ENCODE measurements at regions not wholly inside any gene's neighbourhood (a gene's known extent, or its start where the extent isn't known, plus 50 kb on each side); places are given as distances from the start of the nearest gene placed in this dataset.
"Not testable (repeated sequence)": the region's sequence is repeated elsewhere in the genome, so short reads cannot be mapped to it uniquely, and the experiment has no call there.

DNA sequence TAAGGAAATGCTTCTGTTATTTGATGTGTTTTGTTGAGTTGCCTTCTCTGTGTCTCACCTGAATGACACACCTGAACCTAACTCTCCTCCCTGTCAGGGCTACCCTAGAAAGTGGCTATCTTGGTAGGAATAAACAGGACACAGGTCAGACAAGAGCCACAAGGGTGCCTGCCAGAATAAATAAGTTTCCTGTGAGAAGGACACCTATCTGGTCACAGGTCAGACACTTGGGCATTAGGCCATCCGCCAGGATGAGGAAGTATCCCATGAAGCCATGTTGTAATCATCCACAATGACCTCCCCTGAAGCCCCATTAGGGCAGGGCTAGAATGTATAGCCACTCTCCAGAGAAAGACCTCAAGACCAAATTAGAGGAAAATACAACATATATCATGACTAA, 318.8 kb downstream of the ZNF674 start:
- no peak for DNase-seq (ENCODE audit: low read depth in 2 of 2)

DNA sequence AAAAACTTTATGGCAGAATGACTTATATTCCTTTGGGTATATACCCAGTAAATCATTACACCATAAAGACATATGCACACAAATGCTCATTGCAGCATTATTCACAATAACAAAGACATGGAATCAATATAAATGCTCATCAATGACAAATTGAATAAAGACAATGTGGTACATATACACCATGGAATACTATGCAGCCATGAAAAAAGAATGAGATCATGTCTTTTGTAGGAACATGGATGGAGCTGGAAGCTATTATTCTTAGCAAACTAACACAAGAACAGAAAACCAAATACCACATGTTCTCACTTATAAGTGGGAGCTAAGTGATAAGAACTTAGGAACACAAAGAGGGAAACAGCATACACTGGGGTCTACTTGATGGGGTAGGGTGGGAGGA, 321.7 kb downstream of the ZNF674 start:
- DNase-seq (ENCODE audit: low read depth in 2 of 2) = not testable (repeated sequence)

DNA sequence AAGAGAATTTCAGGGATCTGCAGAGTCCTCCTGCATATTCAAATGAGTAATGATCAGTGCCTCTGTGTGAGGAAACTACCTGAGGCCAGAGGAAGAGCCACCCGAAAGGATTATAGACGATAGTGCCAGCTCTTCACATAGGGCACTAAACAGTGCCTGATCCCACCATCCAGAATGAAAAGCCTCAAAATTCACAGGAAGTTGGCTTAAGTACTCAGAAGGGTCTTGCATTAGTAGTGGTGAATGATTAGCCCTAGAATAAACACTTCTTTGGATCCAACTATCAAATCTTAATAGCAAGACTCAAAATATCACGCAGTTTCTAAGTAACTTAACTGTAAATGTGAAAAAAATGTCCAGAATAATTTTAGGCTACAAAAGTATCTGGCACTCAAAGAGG, 324.4 kb downstream of the ZNF674 start:
- no peak for DNase-seq (ENCODE audit: low read depth in 2 of 2)

DNA sequence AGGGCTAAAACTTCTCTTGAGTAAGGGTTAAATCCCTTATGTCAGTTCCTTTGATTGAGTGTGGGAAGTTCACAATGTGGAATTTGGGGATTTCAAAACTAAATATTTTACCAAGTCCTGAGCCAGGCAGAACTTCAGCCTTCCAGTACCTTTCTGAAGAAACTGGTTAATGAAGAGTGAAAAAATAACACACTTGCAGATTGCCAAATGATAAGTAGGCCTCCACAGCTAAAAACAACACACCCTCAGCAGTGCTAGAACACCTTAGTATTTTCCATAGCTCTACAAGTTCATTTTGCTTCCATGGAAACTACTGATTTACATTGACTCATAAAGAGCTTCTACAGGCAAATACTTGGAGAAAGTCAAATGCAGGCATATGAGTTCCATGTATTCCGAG, 326.8 kb downstream of the ZNF674 start:
- DNase-seq (ENCODE audit: low read depth in 2 of 2) = no peak

DNA sequence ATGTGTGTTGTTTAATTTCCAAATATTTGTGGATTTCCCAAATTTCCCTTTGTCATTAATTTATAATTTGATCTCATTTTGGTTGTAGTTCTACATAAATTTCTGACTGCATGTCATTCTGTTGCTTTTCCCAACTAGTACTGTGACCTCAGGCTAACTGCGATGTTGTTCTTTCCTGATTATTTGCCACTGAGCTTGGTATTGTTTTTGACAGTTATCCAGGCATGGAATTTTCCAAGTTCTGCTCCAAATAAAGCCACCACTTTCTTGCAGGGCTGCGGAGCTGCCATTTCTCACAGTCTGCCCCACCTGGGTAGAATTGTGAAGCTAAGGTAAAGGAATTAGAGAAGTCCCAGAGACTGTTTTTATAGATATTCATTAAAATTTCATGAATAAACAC, 328.8 kb downstream of the ZNF674 start:
- DNase-seq (ENCODE audit: low read depth in 2 of 2) = no peak

DNA sequence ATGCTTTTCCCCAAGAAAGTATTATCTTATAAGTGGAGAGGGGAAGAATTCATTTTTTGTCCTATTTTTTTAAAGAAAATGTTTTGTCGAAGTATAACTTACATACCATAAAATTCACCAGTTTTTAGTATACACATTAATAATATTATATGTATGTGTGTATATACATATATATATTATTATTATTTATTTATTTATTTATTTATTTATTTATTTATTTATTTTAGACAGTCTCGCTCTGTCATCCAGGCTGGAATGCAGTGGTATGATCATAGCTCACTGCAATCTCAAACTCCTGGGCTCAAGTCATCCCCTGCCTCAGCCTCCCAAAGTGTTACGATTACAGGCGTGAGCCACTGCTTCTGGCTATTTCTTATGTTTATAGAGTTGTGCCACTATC, 334.1 kb downstream of the ZNF674 start:
- no peak for DNase-seq (ENCODE audit: low read depth in 2 of 2)

DNA sequence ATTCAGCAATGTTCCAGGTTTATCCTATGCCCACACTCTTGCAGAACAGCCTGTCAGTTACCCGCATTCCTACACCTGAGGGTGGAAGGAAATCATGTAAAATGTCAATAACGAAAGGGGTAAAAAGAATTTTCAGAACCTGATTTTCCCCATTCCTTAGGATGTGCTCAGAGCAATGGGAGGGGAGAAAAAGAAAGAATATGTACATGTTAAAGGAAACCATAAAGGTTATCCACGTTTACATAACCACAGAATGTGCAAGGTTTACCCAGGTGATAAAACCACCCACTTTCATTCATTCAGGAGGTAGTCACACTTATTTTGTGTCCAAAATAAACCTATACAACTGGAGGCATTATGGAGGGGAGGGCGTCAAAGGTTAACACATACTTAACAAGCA, 335.5 kb downstream of the ZNF674 start:
- DNase-seq (ENCODE audit: low read depth in 2 of 2) = no peak

DNA sequence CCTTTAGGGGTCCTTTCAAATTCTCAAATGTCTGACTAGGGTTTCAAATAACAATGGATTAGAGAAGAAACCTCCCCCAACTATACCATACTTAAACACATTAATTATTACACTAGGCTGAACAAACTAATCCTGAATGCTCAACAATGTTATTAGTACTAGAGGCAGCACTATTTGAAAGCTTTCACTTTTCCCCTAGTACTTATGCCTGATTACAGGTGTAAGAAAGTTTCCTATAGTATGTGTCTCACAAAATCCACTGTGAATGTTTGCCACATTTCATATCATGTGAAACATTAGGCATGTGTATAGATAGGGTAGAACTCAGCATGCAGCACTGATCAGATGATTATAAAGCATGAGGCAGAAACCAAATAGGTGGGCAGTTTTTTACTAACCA, 336.2 kb downstream of the ZNF674 start:
- no peak for DNase-seq (ENCODE audit: low read depth in 2 of 2)

DNA sequence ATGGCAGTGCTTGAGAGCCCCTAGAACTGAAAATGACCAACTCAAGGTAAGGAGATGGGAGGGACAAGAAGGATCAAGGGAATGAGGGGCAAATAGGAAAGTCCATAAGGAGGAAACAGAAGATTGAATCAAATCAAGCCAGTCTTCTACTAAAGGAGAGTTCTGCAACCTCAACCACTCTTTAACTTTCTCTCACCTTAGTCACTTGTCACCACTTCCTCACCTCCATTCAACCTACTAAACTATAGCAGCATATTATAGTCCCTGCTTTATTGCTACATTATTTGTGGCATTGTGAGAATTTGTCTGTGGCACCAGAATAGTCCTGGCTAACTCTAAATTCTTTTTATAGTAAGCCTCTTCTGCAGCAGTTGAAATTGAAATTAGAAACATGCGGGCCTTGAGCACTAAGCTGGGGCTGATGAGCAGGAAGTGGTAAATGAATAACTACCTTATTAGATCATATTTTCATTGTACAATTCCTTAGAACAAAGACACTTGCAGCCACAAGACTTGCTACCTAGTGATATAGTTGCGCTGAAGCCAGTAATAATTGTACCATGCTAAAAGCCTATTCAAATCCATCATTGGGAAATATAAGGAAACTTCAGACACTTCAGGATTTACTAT, 336.9 kb downstream of the ZNF674 start:
- DNase-seq (ENCODE audit: low read depth in 2 of 2) = no peak

DNA sequence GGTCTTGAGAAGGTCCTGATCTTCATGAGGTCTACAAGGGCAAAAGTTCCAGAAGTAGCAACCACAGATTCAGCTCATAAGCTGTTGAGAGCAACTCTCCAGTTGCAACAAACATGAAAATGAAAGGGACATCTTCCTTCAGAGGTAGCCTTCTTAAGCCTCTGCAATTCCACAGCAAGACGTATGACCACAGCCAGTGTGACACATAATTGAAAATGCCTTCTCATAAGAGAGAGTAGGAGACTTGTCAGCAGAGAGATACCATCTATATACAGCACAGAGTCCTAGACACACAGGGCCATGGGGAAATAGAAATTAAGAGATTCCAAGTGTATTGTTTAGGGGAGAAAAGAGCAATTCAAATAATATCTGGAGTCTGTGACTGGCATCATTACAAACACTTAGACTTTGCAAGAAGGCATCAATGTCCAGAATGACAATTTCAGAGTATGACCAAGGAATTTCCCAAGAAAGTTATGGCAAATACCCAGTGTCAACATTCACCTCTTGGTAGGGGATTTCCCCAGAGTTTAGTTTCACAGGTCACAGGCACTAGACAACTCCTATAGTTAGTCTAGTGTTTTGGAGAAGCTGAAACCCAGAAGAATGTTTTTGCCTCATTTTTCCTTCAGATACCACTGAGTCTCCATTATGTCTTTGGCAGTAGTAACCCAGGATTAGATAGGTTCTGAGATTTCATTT, 340.3 kb downstream of the ZNF674 start:
- no peak for DNase-seq (ENCODE audit: low read depth in 2 of 2)

DNA sequence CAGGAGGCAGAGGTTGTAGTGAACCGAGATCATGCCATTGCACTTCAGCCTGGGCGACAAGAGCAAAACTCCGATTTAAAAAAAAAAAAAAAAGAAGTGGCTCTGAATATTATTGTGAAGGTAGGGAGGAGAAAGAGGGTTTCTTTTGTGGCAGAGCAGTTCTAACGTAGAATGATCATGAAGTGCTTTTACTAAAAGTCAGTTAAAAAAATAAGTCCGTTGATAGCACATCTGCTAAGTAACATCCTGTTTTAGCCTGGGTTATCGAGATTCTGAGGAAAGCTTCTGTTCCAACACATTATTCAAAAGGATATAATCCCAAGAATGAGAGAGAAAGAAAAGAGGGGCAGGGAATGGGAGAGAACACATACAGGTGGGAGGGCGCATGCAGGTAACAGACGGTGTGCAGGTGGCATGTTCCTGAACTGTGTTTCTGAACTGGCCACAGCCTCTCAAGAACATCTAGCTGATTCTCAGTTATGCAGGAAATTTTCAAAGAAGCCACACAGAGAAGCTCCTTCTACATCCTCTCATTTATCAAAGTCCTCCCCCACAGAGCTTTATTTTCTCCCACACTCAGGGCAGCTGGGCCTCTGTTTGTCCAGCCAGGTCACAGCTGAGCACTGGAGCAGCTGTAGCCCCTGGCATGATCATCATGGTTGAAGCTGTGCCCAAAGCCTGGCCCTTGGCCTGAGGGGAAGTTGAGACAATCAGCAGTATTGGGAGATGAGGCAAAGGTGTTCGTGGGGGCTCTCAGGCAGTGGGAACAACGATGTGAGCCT, 342.3 kb downstream of the ZNF674 start:
- no peak for DNase-seq (ENCODE audit: low read depth in 2 of 2)

DNA sequence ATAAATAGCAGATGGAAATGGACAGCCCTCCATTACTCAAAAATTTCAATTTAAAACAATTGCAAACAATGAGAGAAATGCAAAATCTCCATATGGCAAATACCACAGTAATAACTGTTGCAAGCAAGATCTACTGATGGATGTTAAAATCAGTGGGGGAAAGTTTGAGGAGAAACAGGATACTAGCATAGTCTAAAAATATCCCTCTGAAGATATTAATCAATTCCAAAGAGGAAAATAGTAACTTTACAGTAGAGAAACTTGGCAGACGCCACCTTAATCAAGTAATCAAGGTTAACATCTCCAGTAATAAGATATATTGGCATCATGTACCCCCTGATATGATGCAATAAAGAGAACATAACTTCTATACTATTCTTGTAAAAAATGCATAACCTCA, 344.8 kb downstream of the ZNF674 start:
- DNase-seq (ENCODE audit: low read depth in 2 of 2) = no peak

DNA sequence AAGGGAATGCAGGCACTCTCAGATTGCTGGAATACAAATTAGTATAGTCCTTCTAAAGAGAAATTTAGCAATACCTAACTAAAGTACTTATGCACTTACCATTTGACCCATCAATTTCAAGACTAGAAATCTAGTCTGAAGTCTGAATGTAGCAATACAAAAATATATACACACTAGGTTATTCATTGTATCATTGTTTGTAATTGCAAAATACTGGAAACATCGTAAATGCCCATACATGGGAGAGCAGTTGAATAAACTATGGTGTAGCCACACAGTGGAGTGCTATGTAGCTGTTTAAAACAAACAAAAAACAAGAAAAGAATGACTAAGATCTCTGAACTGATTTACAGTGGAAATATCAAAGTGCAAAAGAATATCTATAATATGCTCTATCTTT, 346.4 kb downstream of the ZNF674 start:
- DNase-seq (ENCODE audit: low read depth in 2 of 2) = no peak

DNA sequence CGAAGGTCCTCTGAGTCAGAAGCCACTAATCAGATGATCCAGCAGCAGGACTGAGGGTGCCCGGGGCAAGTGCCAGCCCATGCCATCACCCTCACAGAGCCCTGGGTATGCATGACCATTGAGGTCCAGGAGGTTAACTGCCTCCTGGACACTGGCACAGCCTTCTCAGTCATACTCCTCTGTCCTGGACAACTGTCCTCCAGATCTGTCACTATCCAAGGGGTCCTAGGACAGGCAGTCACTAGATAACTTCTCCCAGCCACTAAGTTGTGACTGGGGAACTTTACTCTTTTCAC, 358.5 kb downstream of the ZNF674 start:
- DNase-seq (ENCODE audit: low read depth in 2 of 2) = not testable (repeated sequence)

DNA sequence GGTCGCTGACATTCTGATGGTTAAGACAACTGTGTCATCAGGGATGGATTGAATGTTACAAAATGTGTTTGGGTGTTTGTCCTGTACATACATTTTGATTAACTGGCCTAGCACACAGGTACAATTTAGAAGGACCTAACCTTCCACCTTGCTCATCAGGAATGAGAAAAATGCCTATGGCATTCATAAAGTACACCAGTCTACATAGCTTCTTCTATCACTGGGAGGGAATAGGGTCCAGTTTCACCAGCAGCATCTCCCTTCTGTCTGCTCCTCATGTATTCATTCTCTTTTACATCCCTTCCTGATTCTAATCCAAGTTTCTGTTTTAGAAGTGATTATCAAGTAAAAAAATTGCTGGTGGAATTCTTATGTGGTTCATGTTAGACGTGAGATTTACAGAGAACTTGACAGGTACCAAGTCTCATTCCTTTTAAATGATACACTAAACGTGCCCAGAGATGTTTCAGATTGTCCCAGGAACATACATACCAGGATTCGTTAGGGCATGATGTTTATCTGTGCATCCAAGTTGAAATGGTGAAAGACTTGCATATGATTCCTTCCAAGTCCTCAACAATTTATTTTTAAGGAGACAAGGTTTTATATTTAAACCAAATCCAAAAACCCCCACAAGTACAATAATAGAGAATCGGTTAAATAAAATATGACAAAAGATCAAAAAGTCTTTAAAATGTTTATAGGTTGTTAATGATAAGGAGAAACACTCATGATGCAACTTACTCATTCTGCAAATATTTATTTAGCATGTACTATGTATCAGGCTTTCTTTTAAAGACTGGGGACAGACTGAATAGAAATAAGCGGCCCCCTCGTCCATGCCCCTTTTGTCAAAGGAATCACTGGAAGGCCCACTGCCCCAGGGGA, 359.1 kb downstream of the ZNF674 start:
- DNase-seq (ENCODE audit: low read depth in 2 of 2) = no peak

DNA sequence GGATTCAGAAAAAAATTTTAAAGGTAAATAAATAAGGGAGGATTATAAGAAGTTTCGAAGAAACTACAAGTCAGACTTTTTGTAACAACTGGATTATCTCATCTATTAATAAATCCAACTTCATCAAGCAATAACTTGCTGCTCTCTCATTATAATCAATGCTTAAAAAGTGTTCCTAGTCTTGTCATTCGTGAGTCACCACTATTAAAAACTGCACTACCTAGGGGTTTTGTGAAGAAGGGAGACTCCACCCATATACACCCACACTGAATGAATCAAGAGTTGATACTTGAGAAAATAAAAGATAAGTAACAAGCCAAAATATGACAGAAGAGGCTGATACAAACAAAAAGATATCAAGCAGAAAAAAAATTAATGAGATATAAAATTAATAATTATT, 360.5 kb downstream of the ZNF674 start:
- DNase-seq (ENCODE audit: low read depth in 2 of 2) = no peak

DNA sequence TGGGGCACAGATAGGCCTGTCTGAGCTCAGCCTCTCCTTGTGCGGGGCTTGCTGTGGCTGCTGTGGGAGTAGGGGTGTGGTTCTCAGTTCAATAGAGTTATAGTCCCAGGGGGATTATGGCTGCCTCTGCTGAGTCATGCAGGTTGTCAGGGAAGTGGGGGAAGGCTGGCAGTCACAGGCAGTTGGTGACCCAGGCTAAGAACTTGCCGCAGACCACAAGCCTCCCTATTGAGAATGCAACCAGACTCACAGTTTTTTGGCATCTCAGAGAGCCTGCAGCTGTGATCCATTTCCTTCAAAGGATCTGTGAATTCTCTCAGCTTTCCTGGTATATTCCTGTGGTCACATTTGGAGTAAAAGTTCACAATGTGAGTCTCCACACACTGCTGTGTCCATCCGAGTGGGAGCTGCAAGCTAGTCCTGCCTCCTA, 364.9 kb downstream of the ZNF674 start:
- DNase-seq (ENCODE audit: low read depth in 2 of 2) = no peak

DNA sequence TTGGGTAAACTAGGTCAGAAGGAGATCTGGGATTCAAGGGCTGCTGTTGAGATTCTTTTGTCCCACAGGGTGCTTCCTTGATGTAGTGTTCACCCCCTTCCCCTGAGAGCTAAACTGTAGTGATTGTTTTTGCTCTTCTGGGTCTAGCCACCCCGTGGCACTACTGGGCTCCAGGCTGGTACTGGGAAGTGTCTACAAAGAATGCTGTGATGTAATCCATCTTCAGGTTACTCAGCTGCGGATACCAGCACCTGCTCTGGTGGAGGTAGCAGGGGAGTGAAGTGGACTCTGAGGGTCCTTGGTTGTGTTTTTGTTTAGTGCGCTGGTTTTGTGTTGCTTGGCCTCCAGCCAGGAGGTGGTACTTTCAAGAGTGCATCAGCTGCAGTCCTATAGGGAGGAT, 365.5 kb downstream of the ZNF674 start:
- no peak for DNase-seq (ENCODE audit: low read depth in 2 of 2)

DNA sequence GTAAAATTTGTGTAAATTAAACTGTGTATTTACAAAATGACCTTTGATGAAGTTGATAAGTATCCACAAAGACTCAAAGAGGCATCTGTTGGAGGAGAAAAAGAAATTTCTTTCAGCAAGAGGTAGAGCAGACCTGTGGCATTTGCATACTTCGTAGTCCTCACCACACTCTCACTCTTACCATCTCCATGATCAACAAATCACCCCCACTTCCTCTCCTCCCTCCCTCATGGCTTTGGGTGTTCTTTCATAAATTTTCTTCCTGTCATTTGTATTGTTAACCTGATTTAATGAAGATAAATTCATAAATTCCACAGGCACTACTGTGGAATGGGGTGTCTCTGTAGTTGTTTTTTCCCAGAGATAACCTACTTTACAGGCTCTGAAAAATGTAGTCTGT, 366.5 kb downstream of the ZNF674 start:
- no peak for DNase-seq (ENCODE audit: low read depth in 2 of 2)

DNA sequence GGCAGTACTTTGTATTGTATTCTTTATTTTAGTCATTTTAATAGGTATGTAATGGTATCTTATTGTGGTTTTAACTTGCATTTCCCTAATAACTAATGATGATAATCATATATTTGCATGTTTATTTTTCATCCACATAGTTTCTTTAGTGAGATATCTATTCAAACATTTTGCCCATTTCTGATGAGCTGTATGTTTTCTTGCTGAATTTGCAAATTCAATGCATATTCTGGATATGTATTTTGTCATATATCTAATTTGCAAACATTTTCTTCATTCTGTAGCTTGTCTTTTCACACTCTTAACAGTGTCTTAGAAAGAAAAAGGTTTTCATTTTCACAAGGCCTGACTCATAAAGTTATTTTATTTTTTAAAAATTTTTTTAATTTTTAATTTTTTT, 372.1 kb downstream of the ZNF674 start:
- no peak for DNase-seq (ENCODE audit: low read depth in 2 of 2)

DNA sequence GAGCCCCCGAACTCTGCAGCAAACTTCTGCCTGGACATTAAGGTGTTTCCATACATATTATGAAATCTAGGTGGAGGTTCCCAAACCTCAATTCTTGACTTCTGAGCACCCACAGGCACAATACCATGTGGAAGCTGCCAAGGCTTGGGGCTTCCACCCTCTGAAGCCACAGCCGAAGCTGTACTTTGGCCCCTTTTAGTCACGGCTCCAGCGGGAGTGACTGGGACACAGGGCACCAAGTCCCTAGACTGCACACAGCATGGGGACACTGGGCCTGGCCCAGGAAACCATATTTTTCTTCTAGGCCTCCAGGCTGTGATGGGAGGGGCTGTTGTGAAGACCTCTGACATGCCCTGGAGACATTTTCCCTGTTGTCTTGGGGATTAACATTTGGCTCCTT, 373.8 kb downstream of the ZNF674 start:
- not testable (repeated sequence) for DNase-seq (ENCODE audit: low read depth in 2 of 2)

DNA sequence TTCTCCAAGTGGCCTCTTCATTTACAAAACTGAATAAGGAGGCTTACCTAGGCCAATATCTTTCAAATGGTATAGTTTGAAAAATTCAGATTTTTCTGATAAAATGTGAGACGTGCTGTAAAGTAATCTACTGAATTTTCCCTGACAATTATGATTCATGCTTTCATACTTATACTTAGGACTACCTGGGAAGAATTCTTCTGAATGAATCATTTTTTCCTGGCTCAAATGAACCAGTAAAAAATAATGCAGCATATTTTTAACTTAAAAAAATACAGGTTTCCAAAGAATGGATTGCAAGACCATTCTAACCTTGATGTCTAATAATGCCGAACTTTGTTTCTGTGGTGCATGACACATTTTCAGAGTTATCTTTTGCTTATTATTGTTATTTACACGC, 375.4 kb downstream of the ZNF674 start:
- DNase-seq (ENCODE audit: low read depth in 2 of 2) = no peak
